ENCODE measurements at regions not wholly inside any gene's neighbourhood (a gene's known extent, or its start where the extent isn't known, plus 50 kb on each side); places are given as distances from the start of the nearest gene placed in this dataset.

DNA sequence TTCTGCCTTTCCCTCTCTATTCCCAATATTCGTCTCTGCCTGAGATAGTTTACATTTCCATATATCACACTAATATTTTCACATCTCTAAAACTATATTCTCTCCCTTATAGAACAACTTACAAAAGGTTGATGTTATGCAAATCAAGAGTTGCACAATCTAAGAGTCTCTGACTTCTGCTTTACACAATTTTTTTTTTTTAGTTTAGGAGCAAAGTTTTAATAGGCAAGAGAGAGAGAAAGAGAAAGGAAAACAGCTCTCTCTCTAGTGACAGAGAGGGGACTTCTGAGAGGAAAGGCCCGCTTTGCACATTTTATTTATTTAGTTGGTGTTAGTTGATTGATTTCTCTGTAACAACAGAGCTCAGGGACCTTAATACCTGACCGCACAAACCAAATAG, 380.2 kb downstream of the TXNL1 start:
- no peaks in the 10 kb centered on the region for H3K27me3 ChIP-seq (ENCODE audit: control insufficient read depth, insufficient read depth, low read length)
- no peak overlapping the region for H3K4me3 ChIP-seq (ENCODE audit: insufficient read depth, low read depth, low read length)
- H3K36me3 ChIP-seq (replicated peaks; ENCODE audit: control insufficient read depth, insufficient read depth, low read length): no peaks in the 10 kb centered on the region
- no peak for DNase-seq

DNA sequence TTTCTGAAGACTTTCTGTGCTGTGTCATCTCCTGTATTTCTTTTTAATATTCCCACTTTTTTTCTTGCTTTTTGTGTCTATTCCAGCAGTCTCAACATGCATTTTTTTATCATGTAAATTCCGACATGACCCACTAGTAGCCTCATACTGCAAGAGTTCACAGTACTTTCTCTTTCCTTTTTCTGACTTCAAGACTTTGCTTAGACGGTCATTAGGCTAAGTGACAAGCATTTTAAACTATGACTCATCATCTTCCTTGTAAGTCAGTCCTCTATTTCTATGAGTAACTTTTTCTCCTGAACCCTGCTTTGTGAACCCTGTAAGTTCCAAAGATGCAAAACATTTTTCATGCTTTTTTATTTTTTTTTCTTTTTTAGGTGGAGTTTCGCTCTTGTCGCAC, 381.2 kb downstream of the TXNL1 start:
- Histone ChIP-seq H3K27me3 (ENCODE audit: control insufficient read depth, insufficient read depth, low read length) (no peaks in the 10 kb centered on the region), H3K36me3 (replicated peaks; ENCODE audit: control insufficient read depth, insufficient read depth, low read length) (no peaks in the 10 kb centered on the region), H3K4me3 (ENCODE audit: insufficient read depth, low read depth, low read length) (no peak overlapping the region)
- no peak for DNase-seq

GRCh38 chr18:56256659-56257058, 381.7 kb downstream of the TXNL1 start:
- H3K36me3 ChIP-seq (replicated peaks; ENCODE audit: control insufficient read depth, insufficient read depth, low read length): no peaks in the 10 kb centered on the region
- H3K27me3 ChIP-seq (ENCODE audit: control insufficient read depth, insufficient read depth, low read length): no peaks in the 10 kb centered on the region
- no peak for DNase-seq
- H3K4me3 ChIP-seq (ENCODE audit: insufficient read depth, low read depth, low read length): no peak overlapping the region

- DNase-seq: no peak
- H3K4me3 ChIP-seq (ENCODE audit: insufficient read depth, low read depth, low read length): no peak overlapping the region
- H3K27me3 ChIP-seq (ENCODE audit: control insufficient read depth, insufficient read depth, low read length): no peaks in the 10 kb centered on the region
- H3K36me3 ChIP-seq (replicated peaks; ENCODE audit: control insufficient read depth, insufficient read depth, low read length): no peaks in the 10 kb centered on the region
These were observed 383.0 kb downstream of the TXNL1 start for GRCh38 chr18:56255381-56255780.

DNA sequence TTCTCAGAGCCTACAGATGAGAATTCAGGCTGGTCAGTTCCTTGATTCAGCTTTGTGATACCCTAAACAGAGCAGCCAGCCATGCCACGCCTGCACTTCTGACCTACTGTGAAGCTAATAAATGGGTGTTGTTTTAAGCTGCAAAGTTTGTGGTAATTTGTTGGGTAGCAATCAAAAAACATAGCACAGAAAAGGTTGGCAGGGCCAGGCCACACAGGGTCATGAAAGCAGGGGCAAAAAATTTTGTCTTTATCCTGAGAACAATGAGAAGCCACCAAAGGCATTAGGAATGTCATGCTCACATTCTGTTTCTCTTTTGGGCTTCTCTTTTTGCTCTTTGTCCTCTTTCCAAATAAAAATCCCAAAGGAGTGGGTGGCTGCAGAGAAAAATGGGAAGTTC, 385.9 kb downstream of the TXNL1 start:
- Histone ChIP-seq H3K4me3 (ENCODE audit: insufficient read depth, low read depth, low read length) (no peak overlapping the region), H3K36me3 (replicated peaks; ENCODE audit: control insufficient read depth, insufficient read depth, low read length) (no peaks in the 10 kb centered on the region), H3K27me3 (ENCODE audit: control insufficient read depth, insufficient read depth, low read length) (no peaks in the 10 kb centered on the region)
- no peak for DNase-seq

DNA sequence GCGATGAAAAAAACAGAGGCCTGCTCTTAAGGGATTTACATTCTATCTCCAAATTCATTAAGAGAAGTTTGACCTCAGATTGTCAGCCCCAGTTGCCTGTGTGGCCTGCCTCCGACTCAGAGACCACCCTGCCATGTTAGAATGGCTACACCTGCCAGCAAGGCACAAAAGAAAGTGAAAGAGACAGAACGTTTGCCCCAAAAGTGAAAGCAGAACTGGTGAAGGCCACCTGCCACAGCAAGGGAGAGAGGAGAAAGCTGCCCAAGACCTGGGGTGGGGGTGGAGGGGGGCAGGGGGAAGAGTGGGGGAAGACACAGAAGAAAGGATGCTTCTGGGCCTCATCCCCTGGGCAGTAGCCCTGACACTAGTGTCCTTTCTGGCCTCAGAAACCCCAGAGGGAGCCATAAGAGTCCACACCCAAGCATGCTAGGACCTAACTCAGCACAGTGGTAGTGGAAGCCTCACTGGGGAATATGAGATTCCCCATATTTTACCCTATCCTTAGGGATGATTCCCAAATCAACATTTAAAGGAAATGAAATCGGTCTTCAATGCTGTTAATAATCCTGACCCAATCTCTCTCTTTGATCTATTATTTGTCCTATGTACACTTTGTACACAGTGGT, 389.7 kb downstream of the TXNL1 start:
- no peak for DNase-seq
- H3K27me3 ChIP-seq (ENCODE audit: control insufficient read depth, insufficient read depth, low read length): no peaks in the 10 kb centered on the region
- no peak overlapping the region for H3K4me3 ChIP-seq (ENCODE audit: insufficient read depth, low read depth, low read length)
- no peaks in the 10 kb centered on the region for H3K36me3 ChIP-seq (replicated peaks; ENCODE audit: control insufficient read depth, insufficient read depth, low read length)

DNA sequence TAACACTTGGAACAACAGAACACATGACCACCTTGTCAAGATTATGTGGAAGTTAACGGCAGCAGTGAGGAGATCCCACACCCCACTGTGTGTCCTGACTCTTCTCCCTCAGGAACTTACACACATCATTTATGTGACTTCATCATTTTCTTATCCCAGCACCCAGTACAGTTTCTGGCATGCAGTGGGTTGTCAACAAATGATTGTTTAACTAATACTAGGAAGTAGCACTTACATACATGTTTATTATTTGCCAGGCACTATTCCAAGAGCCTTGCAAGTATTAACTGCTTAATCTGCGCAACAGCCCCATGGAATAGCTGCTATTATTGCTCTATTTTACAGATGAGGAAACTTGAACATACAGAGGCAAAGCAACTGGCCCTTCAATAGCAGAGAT, 391.5 kb downstream of the TXNL1 start:
- H3K27me3 ChIP-seq (ENCODE audit: control insufficient read depth, insufficient read depth, low read length): no peaks in the 10 kb centered on the region
- no peak overlapping the region for H3K4me3 ChIP-seq (ENCODE audit: insufficient read depth, low read depth, low read length)
- no peaks in the 10 kb centered on the region for H3K36me3 ChIP-seq (replicated peaks; ENCODE audit: control insufficient read depth, insufficient read depth, low read length)
- no peak for DNase-seq

- H3K36me3 ChIP-seq (replicated peaks; ENCODE audit: control insufficient read depth, insufficient read depth, low read length): no peaks in the 10 kb centered on the region
- no peaks in the 10 kb centered on the region for H3K27me3 ChIP-seq (ENCODE audit: control insufficient read depth, insufficient read depth, low read length)
- DNase-seq: no peak
- no peak overlapping the region for H3K4me3 ChIP-seq (ENCODE audit: insufficient read depth, low read depth, low read length)
These were observed 392.4 kb downstream of the TXNL1 start for GRCh38 chr18:56245866-56246580.

DNA sequence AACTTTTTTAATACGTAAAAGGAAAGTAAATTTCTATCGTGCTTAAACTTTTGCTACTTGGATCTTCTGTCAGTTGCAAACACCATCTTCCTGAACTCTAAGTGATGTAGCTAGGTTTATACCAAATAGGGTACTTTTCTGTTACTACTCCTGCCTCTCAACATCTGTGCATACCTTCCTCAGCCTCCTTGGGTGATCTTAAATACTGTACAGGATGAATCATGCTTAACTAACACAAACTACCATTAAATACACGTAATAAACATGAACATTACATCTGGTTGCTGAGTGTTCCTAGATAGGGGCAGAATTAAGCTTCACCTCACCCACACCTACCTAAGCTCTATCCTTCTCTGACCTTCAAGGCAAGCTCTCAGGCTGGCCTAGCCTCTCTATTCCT, 398.0 kb downstream of the TXNL1 start:
- Histone ChIP-seq H3K4me3 (ENCODE audit: insufficient read depth, low read depth, low read length) (no peak overlapping the region), H3K27me3 (ENCODE audit: control insufficient read depth, insufficient read depth, low read length) (no peaks in the 10 kb centered on the region), H3K36me3 (replicated peaks; ENCODE audit: control insufficient read depth, insufficient read depth, low read length) (no peaks in the 10 kb centered on the region)
- DNase-seq: no peak

DNA sequence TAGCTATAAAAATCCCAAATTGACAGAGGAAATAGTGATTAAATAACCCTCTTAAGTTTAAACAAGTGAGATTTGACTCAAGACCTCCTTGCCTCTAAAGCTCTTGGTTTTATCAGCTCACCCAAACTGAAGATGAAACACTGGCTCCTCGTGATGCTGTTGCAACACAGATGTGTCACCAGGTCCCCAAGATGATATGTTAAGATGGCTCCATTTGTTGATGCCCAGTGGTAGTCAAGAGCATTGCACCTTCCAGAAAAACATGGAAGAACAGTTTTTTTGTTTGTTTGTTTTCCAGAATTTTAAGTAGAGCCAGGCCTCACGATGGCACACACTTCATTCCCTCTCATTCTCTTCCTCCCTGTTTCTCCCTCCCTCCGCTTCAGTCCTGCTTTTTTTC, 399.8 kb downstream of the TXNL1 start:
- no peak overlapping the region for H3K4me3 ChIP-seq (ENCODE audit: insufficient read depth, low read depth, low read length)
- H3K36me3 ChIP-seq (replicated peaks; ENCODE audit: control insufficient read depth, insufficient read depth, low read length): no peaks in the 10 kb centered on the region
- no peaks in the 10 kb centered on the region for H3K27me3 ChIP-seq (ENCODE audit: control insufficient read depth, insufficient read depth, low read length)
- DNase-seq: no peak

GRCh38 chr18:56235481-56236013, 402.8 kb downstream of the TXNL1 start:
- Histone ChIP-seq H3K36me3 (replicated peaks; ENCODE audit: control insufficient read depth, insufficient read depth, low read length) (no peaks in the 10 kb centered on the region), H3K4me3 (ENCODE audit: insufficient read depth, low read depth, low read length) (no peak overlapping the region), H3K27me3 (ENCODE audit: control insufficient read depth, insufficient read depth, low read length) (no peaks in the 10 kb centered on the region)
- no peak for DNase-seq

- H3K27me3 ChIP-seq (ENCODE audit: control insufficient read depth, insufficient read depth, low read length): no peaks in the 10 kb centered on the region
- DNase-seq: no peak
- H3K4me3 ChIP-seq (ENCODE audit: insufficient read depth, low read depth, low read length): no peak overlapping the region
- H3K36me3 ChIP-seq (replicated peaks; ENCODE audit: control insufficient read depth, insufficient read depth, low read length): no peaks in the 10 kb centered on the region
These were observed 403.3 kb downstream of the TXNL1 start for GRCh38 chr18:56235071-56235470.

DNA sequence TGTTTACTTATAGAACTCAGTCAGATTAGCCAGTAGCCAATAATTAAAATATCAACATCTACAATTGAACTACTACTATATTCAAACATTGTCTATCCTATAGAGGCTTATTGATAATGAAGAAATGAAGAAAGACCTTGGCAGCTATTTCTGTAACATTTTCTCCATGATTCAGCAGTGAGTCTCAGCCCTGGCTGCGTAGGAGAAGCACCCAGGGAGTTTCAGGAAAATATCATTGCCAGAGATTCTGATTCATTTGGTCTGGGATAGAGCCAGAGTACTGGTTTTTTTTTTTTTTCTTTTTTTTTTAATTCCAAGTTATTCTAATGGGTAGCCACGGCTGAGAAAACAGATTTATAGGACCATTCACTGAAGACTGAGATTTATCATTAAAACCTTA, 404.8 kb downstream of the TXNL1 start:
- no peaks in the 10 kb centered on the region for H3K27me3 ChIP-seq (ENCODE audit: control insufficient read depth, insufficient read depth, low read length)
- no peak for DNase-seq
- H3K4me3 ChIP-seq (ENCODE audit: insufficient read depth, low read depth, low read length): no peak overlapping the region
- no peaks in the 10 kb centered on the region for H3K36me3 ChIP-seq (replicated peaks; ENCODE audit: control insufficient read depth, insufficient read depth, low read length)

DNA sequence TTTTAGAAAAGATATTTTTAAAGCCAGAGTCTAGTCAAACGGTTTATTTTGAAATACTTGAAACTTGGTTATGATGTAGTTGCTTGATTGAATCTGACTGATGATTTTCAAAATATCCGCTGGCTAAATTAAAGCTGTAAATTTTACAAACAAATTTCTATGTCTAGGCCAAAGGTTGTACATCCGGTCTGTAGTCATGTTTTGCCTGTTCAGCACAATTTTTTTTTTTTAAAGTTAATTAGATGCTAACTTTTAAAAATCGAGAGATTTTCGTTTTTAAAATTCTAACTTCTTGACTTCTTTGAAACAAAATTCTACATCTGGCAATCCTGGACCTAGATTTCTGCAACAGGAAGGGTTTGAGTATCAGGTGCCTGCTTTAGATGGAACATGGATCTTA, 412.4 kb downstream of the TXNL1 start:
- Histone ChIP-seq H3K27me3 (ENCODE audit: control insufficient read depth, insufficient read depth, low read length) (no peaks in the 10 kb centered on the region), H3K4me3 (ENCODE audit: insufficient read depth, low read depth, low read length) (no peak overlapping the region), H3K36me3 (replicated peaks; ENCODE audit: control insufficient read depth, insufficient read depth, low read length) (no peaks in the 10 kb centered on the region)
- no peak for DNase-seq

DNA sequence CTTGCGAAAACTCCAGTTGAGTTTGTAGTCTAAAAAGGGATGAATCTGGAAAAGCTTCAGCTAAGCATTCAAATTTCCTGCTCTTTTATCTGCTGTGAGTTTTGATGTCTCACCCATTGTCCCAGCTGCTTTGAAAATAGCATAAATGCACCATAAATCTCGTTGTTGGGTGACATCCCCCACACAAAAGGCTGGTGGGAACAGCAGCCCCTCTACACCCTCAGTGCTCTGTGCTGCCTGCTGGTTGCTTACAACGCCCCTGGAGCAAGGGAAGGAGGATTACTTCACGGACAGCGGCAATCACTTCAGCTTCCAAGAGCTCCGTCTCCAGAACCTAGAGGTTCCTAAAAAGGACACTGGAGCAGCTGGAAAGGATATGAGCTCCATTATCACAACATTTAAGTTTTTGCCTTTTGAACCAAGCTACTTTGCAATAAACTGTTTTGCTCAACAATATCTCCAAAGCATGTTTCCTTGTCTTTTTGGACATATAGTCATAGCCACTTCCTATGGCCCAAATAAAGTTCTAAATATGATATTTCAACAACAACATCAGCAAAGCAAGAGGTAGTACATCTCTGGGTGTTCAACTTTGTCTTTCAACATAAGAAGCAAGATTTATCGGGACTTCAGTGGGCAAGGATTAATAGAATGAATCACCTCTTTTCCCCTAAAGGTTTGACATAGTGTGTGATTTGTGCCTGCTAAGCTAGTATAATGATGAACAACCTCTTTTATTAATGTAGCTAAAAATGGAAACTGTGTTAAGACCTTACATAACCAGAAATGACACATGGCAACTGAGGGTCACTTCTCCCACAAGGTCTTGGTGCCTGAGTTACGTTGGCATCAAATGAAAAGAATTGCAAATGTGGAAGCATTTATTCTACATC, 413.5 kb downstream of the TXNL1 start:
- DNase-seq: no peak
- no peak overlapping the region for H3K4me3 ChIP-seq (ENCODE audit: insufficient read depth, low read depth, low read length)

More for the DNA sequence above, 413.5 kb downstream of the TXNL1 start:
- Histone ChIP-seq H3K27me3 (ENCODE audit: control insufficient read depth, insufficient read depth, low read length) (no peaks in the 10 kb centered on the region), H3K36me3 (replicated peaks; ENCODE audit: control insufficient read depth, insufficient read depth, low read length) (no peaks in the 10 kb centered on the region)

Measured in H7 (cell line).